ENCODE measurements at regions not wholly inside any gene's neighbourhood (a gene's known extent, or its start where the extent isn't known, plus 50 kb on each side); places are given as distances from the start of the nearest gene placed in this dataset.

DNA sequence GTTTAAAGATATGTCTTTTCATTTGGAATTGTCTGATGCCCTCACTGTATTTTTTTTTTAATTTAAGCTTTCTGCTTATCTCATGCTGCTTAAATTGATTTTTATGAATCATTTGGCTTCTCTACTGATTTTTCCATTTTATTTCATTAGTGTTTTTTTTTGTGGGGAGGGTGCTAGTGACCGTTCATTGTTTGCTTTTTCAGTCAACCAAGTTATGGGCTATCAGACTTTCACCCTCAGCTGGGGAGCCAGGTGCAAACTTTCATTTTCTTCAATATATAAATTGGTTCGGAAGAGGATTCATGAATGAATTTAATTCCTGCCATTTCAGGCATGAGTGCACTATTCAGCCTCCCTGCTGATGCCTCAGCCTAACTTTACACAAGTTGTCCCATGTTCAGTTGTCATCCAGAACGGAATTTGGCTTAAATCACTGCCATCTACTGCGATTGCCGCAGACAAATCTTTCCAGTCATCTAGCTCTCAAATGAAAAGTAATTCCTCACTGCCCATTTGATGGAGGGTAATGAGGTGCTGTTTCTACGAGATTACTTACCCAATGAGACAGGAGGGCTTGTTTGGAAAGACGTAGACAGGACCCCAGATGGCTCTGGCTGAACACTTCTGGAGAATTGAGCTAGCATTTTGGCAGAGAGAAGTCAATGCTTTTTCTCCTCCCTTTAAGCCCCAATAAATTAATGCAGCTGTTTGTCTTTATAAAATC lies 89.9 kb upstream of the RORA start:
- H3K4me3 ChIP-seq (ENCODE audit: low read depth, low read length), result no peak overlapping the region
- TF ChIP-seq, protein P1, sequence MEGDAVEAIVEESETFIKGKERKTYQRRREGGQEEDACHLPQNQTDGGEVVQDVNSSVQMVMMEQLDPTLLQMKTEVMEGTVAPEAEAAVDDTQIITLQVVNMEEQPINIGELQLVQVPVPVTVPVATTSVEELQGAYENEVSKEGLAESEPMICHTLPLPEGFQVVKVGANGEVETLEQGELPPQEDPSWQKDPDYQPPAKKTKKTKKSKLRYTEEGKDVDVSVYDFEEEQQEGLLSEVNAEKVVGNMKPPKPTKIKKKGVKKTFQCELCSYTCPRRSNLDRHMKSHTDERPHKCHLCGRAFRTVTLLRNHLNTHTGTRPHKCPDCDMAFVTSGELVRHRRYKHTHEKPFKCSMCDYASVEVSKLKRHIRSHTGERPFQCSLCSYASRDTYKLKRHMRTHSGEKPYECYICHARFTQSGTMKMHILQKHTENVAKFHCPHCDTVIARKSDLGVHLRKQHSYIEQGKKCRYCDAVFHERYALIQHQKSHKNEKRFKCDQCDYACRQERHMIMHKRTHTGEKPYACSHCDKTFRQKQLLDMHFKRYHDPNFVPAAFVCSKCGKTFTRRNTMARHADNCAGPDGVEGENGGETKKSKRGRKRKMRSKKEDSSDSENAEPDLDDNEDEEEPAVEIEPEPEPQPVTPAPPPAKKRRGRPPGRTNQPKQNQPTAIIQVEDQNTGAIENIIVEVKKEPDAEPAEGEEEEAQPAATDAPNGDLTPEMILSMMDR (IDR thresholded peaks at IDR 0.05; ENCODE audit: control insufficient read depth, extremely low read depth, insufficient read depth), result no peak
- no peak for DNase-seq (ENCODE audit: low read depth)

DNA sequence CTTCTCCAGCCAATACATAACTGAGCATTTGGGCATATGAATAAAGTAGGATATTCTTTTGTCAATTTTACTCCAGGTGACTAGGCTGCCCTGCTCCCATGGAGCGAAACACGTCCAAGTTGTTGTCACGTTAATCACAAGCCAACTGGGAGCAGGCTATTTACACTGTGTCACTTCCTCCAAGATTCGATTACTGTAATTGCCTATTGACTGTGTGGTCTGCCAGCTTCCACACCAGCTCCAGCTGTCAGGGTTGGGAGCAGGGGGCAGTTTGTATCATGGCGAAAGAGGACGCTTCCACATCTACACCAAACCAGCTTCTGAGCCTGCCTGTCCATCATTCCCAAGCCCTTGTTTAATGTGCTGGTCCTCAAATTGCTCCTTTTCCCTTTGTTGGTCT lies 89.2 kb upstream of the RORA start:
- no peak for DNase-seq (ENCODE audit: low read depth)
- H3K4me3 ChIP-seq (ENCODE audit: low read depth, low read length), result no peak overlapping the region
- TF ChIP-seq, protein P1 (IDR thresholded peaks at IDR 0.05; ENCODE audit: control insufficient read depth, extremely low read depth, insufficient read depth), result no peak

DNA sequence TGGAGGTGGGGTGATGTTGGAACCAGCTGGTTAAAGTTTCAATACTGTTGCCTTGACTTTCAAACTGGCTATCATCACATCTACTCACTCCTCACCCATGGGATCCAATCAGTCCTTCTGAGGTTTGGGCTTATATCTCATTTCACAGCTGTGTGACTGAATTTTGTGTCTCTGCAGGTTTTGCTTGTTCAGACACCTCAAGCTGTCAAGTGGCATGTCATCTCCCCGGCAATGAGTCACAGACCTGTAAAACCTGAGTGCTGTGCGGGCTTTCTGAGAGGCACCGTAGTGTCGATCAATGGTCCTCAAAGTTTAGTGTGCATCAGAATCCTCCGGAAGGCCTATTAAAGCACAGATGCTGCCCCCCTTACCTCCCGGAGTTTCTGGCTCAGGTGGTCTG lies 86.4 kb upstream of the RORA start:
- TF ChIP-seq, protein P1 (IDR thresholded peaks at IDR 0.05; ENCODE audit: control insufficient read depth, extremely low read depth, insufficient read depth), result no peak
- no peak overlapping the region for H3K4me3 ChIP-seq (ENCODE audit: low read depth, low read length)
- DNase-seq (ENCODE audit: low read depth), result no peak

DNA sequence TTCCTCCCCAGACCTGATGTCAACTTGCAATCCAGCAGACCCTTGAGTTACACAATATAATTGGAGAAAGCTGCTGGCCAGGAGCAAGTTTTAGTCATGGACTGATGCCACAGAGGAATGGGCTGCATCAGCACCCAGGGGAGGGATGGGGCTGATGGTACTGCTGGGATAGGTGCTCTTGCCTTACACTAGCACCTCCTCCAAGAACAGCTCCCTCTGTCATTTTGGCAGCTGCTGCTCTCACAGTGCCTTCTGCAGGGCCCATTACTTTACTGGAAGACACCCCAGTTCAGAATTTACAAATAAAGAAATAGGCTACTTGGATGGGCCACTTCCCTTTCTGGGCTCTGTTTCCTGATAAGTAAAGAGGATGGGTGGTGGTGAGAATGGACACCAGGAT lies 85.3 kb upstream of the RORA start:
- no peak overlapping the region for H3K4me3 ChIP-seq (ENCODE audit: low read depth, low read length)
- no peak for DNase-seq (ENCODE audit: low read depth)
- TF ChIP-seq, protein P1 (IDR thresholded peaks at IDR 0.05; ENCODE audit: control insufficient read depth, extremely low read depth, insufficient read depth), result no peak

DNA sequence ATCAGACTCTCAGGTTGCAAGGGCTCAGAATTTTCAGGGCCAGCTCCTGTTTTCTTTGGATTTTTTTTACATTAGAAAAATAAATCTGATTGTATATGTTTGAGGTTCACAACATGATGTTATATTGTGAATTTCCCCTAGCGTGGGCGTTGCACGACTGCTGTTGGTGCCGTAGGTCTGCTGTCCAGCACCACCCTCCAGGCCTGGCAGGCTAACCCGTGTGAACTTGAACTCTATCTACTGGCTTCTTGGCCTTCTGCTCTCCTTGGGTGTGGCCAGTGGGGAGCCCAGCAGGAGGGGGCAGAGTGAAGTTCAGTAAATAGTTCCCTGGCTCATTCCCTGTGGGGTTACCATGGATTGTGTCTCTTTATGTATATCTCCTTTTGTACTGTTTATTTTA lies 80.5 kb upstream of the RORA start:
- TF ChIP-seq, protein P1 (IDR thresholded peaks at IDR 0.05; ENCODE audit: control insufficient read depth, extremely low read depth, insufficient read depth), result no peak
- H3K4me3 ChIP-seq (ENCODE audit: low read depth, low read length), result no peak overlapping the region
- DNase-seq (ENCODE audit: low read depth), result no peak

DNA sequence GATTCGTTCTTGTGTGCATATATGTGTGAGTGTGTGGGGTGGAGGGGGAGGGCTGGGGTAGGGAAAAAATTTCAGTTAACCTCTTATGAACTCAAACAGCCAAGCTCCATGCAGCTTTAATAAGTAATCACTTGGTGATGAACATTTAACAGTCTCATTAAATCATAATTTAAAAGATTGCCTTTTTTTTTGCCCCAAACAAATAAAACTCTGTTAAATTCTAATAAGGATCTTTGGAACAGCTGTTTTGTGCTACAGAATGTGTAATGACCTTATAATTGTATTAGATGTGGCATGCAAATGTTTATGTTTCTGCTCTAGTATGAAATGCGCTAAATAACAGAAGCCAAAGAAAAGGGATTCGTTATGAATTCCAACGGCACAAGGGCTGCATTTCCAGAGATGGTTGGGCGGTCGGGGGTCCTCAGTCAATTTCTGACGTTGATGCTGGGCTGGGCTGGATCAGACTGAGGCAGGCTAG lies 80.0 kb upstream of the RORA start:
- DNase-seq (ENCODE audit: low read depth), result no peak
- no peak overlapping the region for H3K4me3 ChIP-seq (ENCODE audit: low read depth, low read length)
- TF ChIP-seq, protein P1 (IDR thresholded peaks at IDR 0.05; ENCODE audit: control insufficient read depth, extremely low read depth, insufficient read depth), result no peak

DNA sequence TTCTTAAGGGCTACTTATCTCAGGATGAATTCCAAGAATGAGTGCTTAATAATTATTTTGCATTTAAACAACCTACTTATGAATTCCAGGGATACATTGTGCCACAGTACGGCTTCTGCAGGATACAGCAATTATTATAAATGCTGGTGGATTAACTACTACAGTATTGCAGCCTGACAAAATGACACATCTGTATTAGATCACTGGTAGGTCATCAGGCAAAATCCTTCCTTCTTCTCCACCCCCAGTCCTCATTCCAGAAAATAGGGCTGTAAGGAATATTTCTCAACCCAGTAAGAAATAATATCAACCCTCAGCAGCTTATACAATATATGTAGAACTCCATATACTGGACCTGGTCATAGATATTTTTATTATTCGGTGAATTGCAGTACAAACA lies 79.3 kb upstream of the RORA start:
- TF ChIP-seq, protein P1 (IDR thresholded peaks at IDR 0.05; ENCODE audit: control insufficient read depth, extremely low read depth, insufficient read depth), result no peak
- no peak for DNase-seq (ENCODE audit: low read depth)
- no peak overlapping the region for H3K4me3 ChIP-seq (ENCODE audit: low read depth, low read length)
